Type B pancreatic cell (in vitro differentiated cells): ENCODE measurements at regions not wholly inside any gene's neighbourhood (a gene's known extent, or its start where the extent isn't known, plus 50 kb on each side); places are given as distances from the start of the nearest gene placed in this dataset.

ENCODE experiments used
- DNase-seq: peaks from one replicate; pipeline ENCODE4 v3.0.0; 2021; ENCODE audit warnings: mixed read lengths; ENCODE audit not compliant: unreplicated experiment; ENCODE audit errors: extremely low spot score
- H3K27ac Mint-ChIP-seq: 2 replicates; pipeline ENCODE4 v1.8.0; 2021; ENCODE audit warnings: mild to moderate bottlenecking, mixed read lengths
- H3K27me3 Mint-ChIP-seq: 2 replicates; pipeline ENCODE4 v1.8.0; 2021; ENCODE audit warnings: mixed read lengths
- H3K36me3 Mint-ChIP-seq: 2 replicates; pipeline ENCODE4 v1.8.0; 2021; ENCODE audit warnings: mixed read lengths
- H3K4me1 Mint-ChIP-seq: one replicate; pipeline ENCODE4 v1.8.0; 2021; ENCODE audit warnings: mixed read lengths; ENCODE audit not compliant: unreplicated experiment
- H3K4me3 Mint-ChIP-seq: 2 replicates; pipeline ENCODE4 v1.8.0; 2021; ENCODE audit warnings: mild to moderate bottlenecking, mixed read lengths
- H3K9me3 Mint-ChIP-seq: 2 replicates; pipeline ENCODE4 v1.8.0; 2021; ENCODE audit warnings: mixed read lengths
- CTCF ChIP-seq: fragments of 200-600 bp; sonication (generic); conservative IDR thresholded peaks from 2 replicates; pipeline ENCODE4 v1.5.0; 2021; ENCODE audit warnings: antibody characterized with exemption, mild to moderate bottlenecking

- Mint-ChIP-seq H3K27me3 (peaks cover 6% of the 10 kb centered on the region), H3K27ac (no peak overlapping the region), H3K4me1 (peaks cover 40% of the 10 kb centered on the region), H3K4me3 (no peak overlapping the region), H3K36me3 (no peaks in the 10 kb centered on the region), H3K9me3 (no peaks in the 10 kb centered on the region)
- no peak for TF ChIP-seq CTCF
- DNase-seq, result no peak
Observed at GRCh38 chr6:41475737-41476357, 70.3 kb upstream of the FOXP4 start.

GRCh38 chr6:41476401-41476800, 69.8 kb upstream of the FOXP4 start:
- no peaks in the 10 kb centered on the region for H3K36me3 Mint-ChIP-seq
- H3K27ac Mint-ChIP-seq, result no peak overlapping the region
- TF ChIP-seq CTCF, result no peak

DNA sequence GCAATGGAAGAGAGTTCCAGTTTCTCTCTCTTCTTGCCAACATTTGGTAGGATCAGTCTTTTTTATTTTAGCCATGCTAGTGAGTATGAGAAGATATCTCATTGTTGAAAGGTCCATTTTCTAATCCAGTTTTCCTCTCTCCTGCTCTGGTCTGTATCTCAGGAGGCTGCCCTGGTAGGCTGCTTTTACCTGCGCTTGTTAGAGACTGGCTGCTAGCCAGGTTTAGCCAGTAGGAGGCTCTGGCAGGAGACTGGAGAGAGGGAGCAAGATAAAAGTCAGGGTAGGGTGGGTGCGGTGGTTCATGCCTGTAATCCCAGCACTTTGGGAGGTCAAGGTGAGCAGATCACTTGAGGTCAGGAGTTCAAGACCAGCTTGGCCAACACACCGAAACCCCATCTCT, 68.6 kb upstream of the FOXP4 start:
- no peaks in the 10 kb centered on the region for H3K36me3 Mint-ChIP-seq

More at GRCh38 chr6:41476401-41476800, 69.8 kb upstream of the FOXP4 start:
- Mint-ChIP-seq H3K4me1 (peaks cover 34% of the 10 kb centered on the region), H3K4me3 (no peak overlapping the region), H3K9me3 (no peaks in the 10 kb centered on the region), H3K27me3 (peaks cover 4% of the 10 kb centered on the region)
- no peak for DNase-seq

GRCh38 chr6:41483943-41484342, 62.2 kb upstream of the FOXP4 start:
- peaks cover 4% of the 10 kb centered on the region for H3K27me3 Mint-ChIP-seq
- no peaks in the 10 kb centered on the region for H3K9me3 Mint-ChIP-seq
- peaks cover 36% of the 10 kb centered on the region for H3K4me1 Mint-ChIP-seq
- DNase-seq, result no peak
- H3K4me3 Mint-ChIP-seq, result no peak overlapping the region
- no peak overlapping the region for H3K27ac Mint-ChIP-seq
- no peak for TF ChIP-seq CTCF
- H3K36me3 Mint-ChIP-seq, result no peaks in the 10 kb centered on the region

More for the DNA sequence above, 68.6 kb upstream of the FOXP4 start:
- TF ChIP-seq CTCF, result no peak
- DNase-seq, result no peak
- Mint-ChIP-seq H3K4me1 (peaks cover 24% of the 10 kb centered on the region), H3K27me3 (peaks cover 3% of the 10 kb centered on the region), H3K27ac (no peak overlapping the region), H3K4me3 (no peak overlapping the region), H3K9me3 (no peaks in the 10 kb centered on the region)

- H3K27me3 Mint-ChIP-seq, result peaks cover 4% of the 10 kb centered on the region
- TF ChIP-seq CTCF, result no peak
- DNase-seq, result no peak
- H3K36me3 Mint-ChIP-seq, result no peaks in the 10 kb centered on the region
- peak overlapping the region; percentile 30 for H3K4me3 Mint-ChIP-seq
- H3K9me3 Mint-ChIP-seq, result no peaks in the 10 kb centered on the region
- peaks cover 67% of the 10 kb centered on the region for H3K4me1 Mint-ChIP-seq
- peak overlapping the region; percentile 56 for H3K27ac Mint-ChIP-seq
Observed at GRCh38 chr6:41487860-41488432, 58.2 kb upstream of the FOXP4 start.
